Neural progenitor cell (in vitro differentiated cells): ENCODE measurements at regions not wholly inside any gene's neighbourhood (a gene's known extent, or its start where the extent isn't known, plus 50 kb on each side); places are given as distances from the start of the nearest gene placed in this dataset.

ENCODE experiments used
- EZH2 ChIP-seq: fragments of 200-600 bp; sonication (generic); IDR thresholded peaks from 2 replicates; pipeline ENCODE4 v1.6.1; 2017; ENCODE audit warnings: antibody characterized with exemption, mild to moderate bottlenecking, moderate library complexity
- TF ChIP-seq, protein P1 (sequence below): fragments of 200-600 bp; sonication (generic); IDR thresholded peaks from 2 replicates; pipeline ENCODE4 v1.5.1; 2017; ENCODE audit warnings: antibody characterized with exemption, mild to moderate bottlenecking

DNA sequence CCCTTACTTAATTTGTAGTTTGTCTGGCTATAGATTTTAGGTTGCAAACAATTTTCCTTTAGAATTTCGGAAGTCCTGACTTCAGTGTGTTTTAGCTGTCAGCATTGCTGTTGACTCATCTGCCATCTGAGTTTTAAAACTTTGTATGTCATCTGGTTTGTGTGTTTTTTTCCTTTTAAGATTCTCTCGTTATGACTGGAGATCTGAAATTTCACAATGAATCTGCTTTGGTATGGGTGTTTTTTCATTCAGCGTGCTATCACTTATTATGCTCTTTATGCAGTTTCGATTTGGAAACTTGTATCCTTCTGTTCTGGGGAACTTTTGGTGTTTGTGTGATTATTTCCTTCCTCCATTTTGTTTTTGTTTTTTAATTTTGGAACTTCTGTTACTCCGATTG is 53.7 kb upstream of the ZNF280D start:
- TF ChIP-seq, protein P1, sequence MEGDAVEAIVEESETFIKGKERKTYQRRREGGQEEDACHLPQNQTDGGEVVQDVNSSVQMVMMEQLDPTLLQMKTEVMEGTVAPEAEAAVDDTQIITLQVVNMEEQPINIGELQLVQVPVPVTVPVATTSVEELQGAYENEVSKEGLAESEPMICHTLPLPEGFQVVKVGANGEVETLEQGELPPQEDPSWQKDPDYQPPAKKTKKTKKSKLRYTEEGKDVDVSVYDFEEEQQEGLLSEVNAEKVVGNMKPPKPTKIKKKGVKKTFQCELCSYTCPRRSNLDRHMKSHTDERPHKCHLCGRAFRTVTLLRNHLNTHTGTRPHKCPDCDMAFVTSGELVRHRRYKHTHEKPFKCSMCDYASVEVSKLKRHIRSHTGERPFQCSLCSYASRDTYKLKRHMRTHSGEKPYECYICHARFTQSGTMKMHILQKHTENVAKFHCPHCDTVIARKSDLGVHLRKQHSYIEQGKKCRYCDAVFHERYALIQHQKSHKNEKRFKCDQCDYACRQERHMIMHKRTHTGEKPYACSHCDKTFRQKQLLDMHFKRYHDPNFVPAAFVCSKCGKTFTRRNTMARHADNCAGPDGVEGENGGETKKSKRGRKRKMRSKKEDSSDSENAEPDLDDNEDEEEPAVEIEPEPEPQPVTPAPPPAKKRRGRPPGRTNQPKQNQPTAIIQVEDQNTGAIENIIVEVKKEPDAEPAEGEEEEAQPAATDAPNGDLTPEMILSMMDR = no peak
- no peak for TF ChIP-seq EZH2
